Stimulated activated CD4-positive, alpha-beta T cell treated with anti-CD3 and anti-CD28 coated beads, Interleukin-12 subunit alpha, Interleukin-12 subunit beta, amount 100 ng/mL, for 4 hours (primary cell): ENCODE measurements at regions not wholly inside any gene's neighbourhood (a gene's known extent, or its start where the extent isn't known, plus 50 kb on each side); places are given as distances from the start of the nearest gene placed in this dataset.

Experiments used
- DNase-seq: peaks from one replicate; pipeline ENCODE4 v3.0.0-alpha.2; 2020

- no peak for DNase-seq
Measured at GRCh38 chr1:87512431-87512830, 183.8 kb downstream of the LMO4 start.

GRCh38 chr1:87513255-87513654 lies 184.6 kb downstream of the LMO4 start:
- DNase-seq = no peak

- DNase-seq = no peak
Measured at GRCh38 chr1:87513966-87514660, 185.4 kb downstream of the LMO4 start.

GRCh38 chr1:87515781-87516180 lies 187.1 kb downstream of the LMO4 start:
- DNase-seq = no peak

GRCh38 chr1:87518794-87519193 lies 190.1 kb downstream of the LMO4 start:
- no peak for DNase-seq

GRCh38 chr1:87521452-87521851 lies 192.8 kb downstream of the LMO4 start:
- DNase-seq = no peak

GRCh38 chr1:87523466-87523865 lies 194.8 kb downstream of the LMO4 start:
- no peak for DNase-seq

GRCh38 chr1:87524021-87524754 lies 195.5 kb downstream of the LMO4 start:
- no peak for DNase-seq

GRCh38 chr1:87528754-87529517 lies 200.3 kb downstream of the LMO4 start:
- DNase-seq = no peak

- DNase-seq = no peak
Measured at GRCh38 chr1:87530042-87530807, 201.5 kb downstream of the LMO4 start.

GRCh38 chr1:87535551-87535950 lies 206.9 kb downstream of the LMO4 start:
- DNase-seq = no peak

- no peak for DNase-seq
Measured at GRCh38 chr1:87539147-87539546, 210.5 kb downstream of the LMO4 start.

GRCh38 chr1:87542697-87543096 lies 214.0 kb downstream of the LMO4 start:
- DNase-seq = no peak

GRCh38 chr1:87549738-87550137 lies 221.1 kb downstream of the LMO4 start:
- DNase-seq = no peak

- no peak for DNase-seq
Measured at GRCh38 chr1:87553511-87553910, 224.8 kb downstream of the LMO4 start.

GRCh38 chr1:87555366-87555765 lies 226.7 kb downstream of the LMO4 start:
- DNase-seq = no peak

GRCh38 chr1:87556326-87556725 lies 227.6 kb downstream of the LMO4 start:
- no peak for DNase-seq

GRCh38 chr1:87558921-87559320 lies 230.2 kb downstream of the LMO4 start:
- DNase-seq = no peak

- no peak for DNase-seq
Measured at GRCh38 chr1:87560137-87560536, 231.5 kb downstream of the LMO4 start.

- DNase-seq = no peak
Measured at GRCh38 chr1:87560601-87561360, 232.1 kb downstream of the LMO4 start.

GRCh38 chr1:87563211-87563610 lies 234.5 kb downstream of the LMO4 start:
- no peak for DNase-seq

GRCh38 chr1:87565861-87566260 lies 237.2 kb downstream of the LMO4 start:
- no peak for DNase-seq
